ENCODE measurements at regions not wholly inside any gene's neighbourhood (a gene's known extent, or its start where the extent isn't known, plus 50 kb on each side); places are given as distances from the start of the nearest gene placed in this dataset.

DNA sequence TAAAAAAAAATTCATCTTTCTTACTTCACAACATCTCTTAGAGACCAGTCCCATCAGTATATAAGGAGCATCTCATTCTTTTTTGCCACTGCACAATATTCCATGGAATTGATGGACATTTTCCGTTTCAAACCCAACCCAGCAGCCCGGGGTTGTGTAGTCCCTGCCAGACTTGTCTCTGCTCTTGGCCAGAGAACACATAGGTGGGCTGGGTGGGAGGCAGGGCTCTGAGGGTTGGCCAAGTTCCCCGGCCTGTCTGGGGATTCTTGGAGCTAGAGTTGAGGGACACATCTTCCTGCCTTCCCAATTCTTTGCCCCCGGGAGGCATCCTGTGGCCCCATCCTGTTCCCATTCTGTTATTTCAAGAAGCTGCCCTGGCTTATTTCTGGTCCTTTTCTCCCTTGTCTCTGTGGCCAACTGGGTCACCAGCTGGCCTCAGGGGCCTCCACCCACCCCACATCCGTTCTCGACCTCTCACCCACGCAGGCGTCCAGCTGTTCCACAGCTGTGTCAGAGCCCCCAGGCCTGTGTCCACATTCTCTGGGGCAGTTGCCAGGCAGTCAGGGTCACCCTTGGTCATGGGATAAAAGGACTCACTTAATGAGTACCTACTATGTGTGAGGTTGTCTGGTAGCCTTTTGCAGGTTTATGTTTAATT lies 52.0 kb upstream of the CCDC63 start:
- Histone ChIP-seq H3K36me3 (no peaks in the 10 kb centered on the region), H3K4me1 (no peaks in the 10 kb centered on the region), H3K4me3 (no peak overlapping the region), H3K27ac (no peak overlapping the region), H3K27me3 (no peaks in the 10 kb centered on the region), H3K9me3 (no peaks in the 10 kb centered on the region)
- intact Hi-C loops (cut with DNase I), result no loop called here
- TF ChIP-seq, protein P1, sequence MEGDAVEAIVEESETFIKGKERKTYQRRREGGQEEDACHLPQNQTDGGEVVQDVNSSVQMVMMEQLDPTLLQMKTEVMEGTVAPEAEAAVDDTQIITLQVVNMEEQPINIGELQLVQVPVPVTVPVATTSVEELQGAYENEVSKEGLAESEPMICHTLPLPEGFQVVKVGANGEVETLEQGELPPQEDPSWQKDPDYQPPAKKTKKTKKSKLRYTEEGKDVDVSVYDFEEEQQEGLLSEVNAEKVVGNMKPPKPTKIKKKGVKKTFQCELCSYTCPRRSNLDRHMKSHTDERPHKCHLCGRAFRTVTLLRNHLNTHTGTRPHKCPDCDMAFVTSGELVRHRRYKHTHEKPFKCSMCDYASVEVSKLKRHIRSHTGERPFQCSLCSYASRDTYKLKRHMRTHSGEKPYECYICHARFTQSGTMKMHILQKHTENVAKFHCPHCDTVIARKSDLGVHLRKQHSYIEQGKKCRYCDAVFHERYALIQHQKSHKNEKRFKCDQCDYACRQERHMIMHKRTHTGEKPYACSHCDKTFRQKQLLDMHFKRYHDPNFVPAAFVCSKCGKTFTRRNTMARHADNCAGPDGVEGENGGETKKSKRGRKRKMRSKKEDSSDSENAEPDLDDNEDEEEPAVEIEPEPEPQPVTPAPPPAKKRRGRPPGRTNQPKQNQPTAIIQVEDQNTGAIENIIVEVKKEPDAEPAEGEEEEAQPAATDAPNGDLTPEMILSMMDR (IDR thresholded peaks at IDR 0.05), result no peak
- no peak for FAIRE-seq
- 71 to 73% methylated on average over 8 of the region's 8 CpGs for WGBS, 2 donors
- peak in 1 of 4 donors; percentile 24 for ATAC-seq
- peak in 5 of 6 donors; percentile 14 to 53 (median 33) for DNase-seq

DNA sequence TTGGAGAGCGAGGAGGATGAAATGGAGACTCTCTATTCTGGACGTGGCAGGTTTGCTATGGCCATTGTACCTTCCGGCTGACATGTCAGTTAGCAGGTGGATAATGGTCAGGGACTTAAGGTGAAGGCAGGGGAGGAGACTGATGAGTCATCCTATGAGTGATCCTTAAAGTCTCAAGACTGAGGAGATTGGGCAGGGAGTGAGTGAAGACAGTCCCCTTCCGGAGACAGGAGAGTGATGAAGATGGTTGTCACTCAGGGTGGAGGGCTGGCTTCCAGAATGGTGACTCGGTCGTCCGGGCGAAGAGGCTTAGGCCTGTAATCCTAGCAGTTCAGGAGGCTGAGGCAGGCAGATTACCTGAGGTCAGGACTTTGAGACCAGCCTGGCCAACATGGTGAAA lies 49.8 kb upstream of the CCDC63 start:
- intact Hi-C loops (cut with DNase I), result no loop called here
- H3K36me3 ChIP-seq, result no peaks in the 10 kb centered on the region
- H3K27me3 ChIP-seq, result no peaks in the 10 kb centered on the region
- TF ChIP-seq, protein P1 (IDR thresholded peaks at IDR 0.05), result no peak
- no peaks in the 10 kb centered on the region for H3K4me1 ChIP-seq
- H3K4me3 ChIP-seq, result no peak overlapping the region
- no peak overlapping the region for H3K27ac ChIP-seq
- ATAC-seq (no peak), FAIRE-seq (no peak), DNase-seq (no peak)
- no peaks in the 10 kb centered on the region for H3K9me3 ChIP-seq
- 82 to 96% methylated on average over 8 of the region's 8 CpGs for WGBS, 2 donors

All from pancreas (tissue), 10 donors.